Endothelial cell of umbilical vein (primary cell): ENCODE measurements at regions not wholly inside any gene's neighbourhood (a gene's known extent, or its start where the extent isn't known, plus 50 kb on each side); places are given as distances from the start of the nearest gene placed in this dataset.

ENCODE experiments used
- POLR2A ChIP-seq: IDR thresholded peaks from 2 replicates; pipeline ENCODE4 v1.6.1; 2012; ENCODE audit warnings: low read depth, mild to moderate bottlenecking, control low read depth, low read length
- POLR2AphosphoS5 ChIP-seq: IDR thresholded peaks from 2 replicates; pipeline ENCODE4 v1.6.1; 2012; ENCODE audit warnings: low read depth, mild to moderate bottlenecking, control low read depth, low read length, moderate library complexity; ENCODE audit not compliant: insufficient read depth
- TF ChIP-seq, protein P1 (sequence below), 2 donors: IDR thresholded peaks; 1 replicate in 1 of 2; 2 replicates in 1 of 2; pipeline ENCODE4 v1.5.1; 2011; ENCODE audit warnings: low read length in 2 of 2, mild to moderate bottlenecking in 2 of 2, moderate library complexity in 2 of 2, control low read depth in 1 of 2, inconsistent platforms in 1 of 2, low read depth in 1 of 2; ENCODE audit not compliant: insufficient read depth in 1 of 2; ENCODE audit errors: extremely low read depth in 1 of 2
- TF ChIP-seq, protein P2 (sequence below): IDR thresholded peaks from 2 replicates; pipeline ENCODE4 v1.6.1; 2011; ENCODE audit not compliant: insufficient read depth, insufficient read length

GRCh38 chr4:129550281-129550785 lies 454.4 kb downstream of the C4orf33 start:
- TF ChIP-seq, protein P1, sequence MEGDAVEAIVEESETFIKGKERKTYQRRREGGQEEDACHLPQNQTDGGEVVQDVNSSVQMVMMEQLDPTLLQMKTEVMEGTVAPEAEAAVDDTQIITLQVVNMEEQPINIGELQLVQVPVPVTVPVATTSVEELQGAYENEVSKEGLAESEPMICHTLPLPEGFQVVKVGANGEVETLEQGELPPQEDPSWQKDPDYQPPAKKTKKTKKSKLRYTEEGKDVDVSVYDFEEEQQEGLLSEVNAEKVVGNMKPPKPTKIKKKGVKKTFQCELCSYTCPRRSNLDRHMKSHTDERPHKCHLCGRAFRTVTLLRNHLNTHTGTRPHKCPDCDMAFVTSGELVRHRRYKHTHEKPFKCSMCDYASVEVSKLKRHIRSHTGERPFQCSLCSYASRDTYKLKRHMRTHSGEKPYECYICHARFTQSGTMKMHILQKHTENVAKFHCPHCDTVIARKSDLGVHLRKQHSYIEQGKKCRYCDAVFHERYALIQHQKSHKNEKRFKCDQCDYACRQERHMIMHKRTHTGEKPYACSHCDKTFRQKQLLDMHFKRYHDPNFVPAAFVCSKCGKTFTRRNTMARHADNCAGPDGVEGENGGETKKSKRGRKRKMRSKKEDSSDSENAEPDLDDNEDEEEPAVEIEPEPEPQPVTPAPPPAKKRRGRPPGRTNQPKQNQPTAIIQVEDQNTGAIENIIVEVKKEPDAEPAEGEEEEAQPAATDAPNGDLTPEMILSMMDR (IDR thresholded peaks at IDR 0.05; ENCODE audit: extremely low read depth in 1 of 2, insufficient read depth in 1 of 2, low read depth in 1 of 2, low read length in 2 of 2): no peak
- TF ChIP-seq POLR2A (no peak), POLR2AphosphoS5 (no peak)
- TF ChIP-seq, protein P2, sequence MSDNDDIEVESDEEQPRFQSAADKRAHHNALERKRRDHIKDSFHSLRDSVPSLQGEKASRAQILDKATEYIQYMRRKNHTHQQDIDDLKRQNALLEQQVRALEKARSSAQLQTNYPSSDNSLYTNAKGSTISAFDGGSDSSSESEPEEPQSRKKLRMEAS: no peak
